B cell (primary cell): ENCODE measurements at regions not wholly inside any gene's neighbourhood (a gene's known extent, or its start where the extent isn't known, plus 50 kb on each side); places are given as distances from the start of the nearest gene placed in this dataset.

Source experiments
- ATAC-seq: fragments of 200-7000 bp; cut with Tn5 transposase; one replicate; pipeline ENCODE4 v1.10.0; 2021; ENCODE audit warnings: low read depth, mild to moderate bottlenecking, moderate number of reproducible peaks, moderate library complexity
- CTCF ChIA-PET: fragments of 350-600 bp; sonication (Branson Sonifier 250); formaldehyde crosslinking; loops from one replicate; lab custom pipeline; 2021; ENCODE audit warnings: antibody characterized with exemption, inconsistent platforms; lab: Charles Lee
- POLR2A ChIA-PET: fragments of 350-600 bp; sonication (Branson Sonifier 250); formaldehyde crosslinking; loops from one replicate; lab custom pipeline; 2021; ENCODE audit warnings: antibody characterized with exemption; lab: Charles Lee
- DNase-seq: peaks from one replicate; pipeline ENCODE4 v3.0.0; 2013
- H2AFZ ChIP-seq: 2 replicates; pipeline ENCODE4 v1.6.1; 2012; ENCODE audit warnings: mild to moderate bottlenecking, low read depth, low read length; ENCODE audit not compliant: insufficient read depth, poor library complexity, severe bottlenecking
- H3K27ac ChIP-seq, 2 donors: 1 replicate in 1 of 2; 2 replicates in 1 of 2; pipeline ENCODE4 v1.5.1; 2012 to 2013; ENCODE audit warnings: low read length in 2 of 2, mild to moderate bottlenecking in 2 of 2, moderate library complexity in 1 of 2
- H3K27me3 ChIP-seq, 4 experiments: fragments of 200-600 bp in 1 of 4; sonication (generic) in 1 of 4; replicated peaks in 1 of 4; 1 replicate in 2 of 4; 2 replicates in 2 of 4; pipeline versions ENCODE4 v1.6.1 to v1.7.0; 2013 to 2016; ENCODE audit warnings: low read length in 3 of 4, mild to moderate bottlenecking in 2 of 4, mixed read lengths in 1 of 4, moderate library complexity in 1 of 4; ENCODE audit not compliant: insufficient read depth in 4 of 4, control insufficient read depth in 3 of 4; ENCODE audit errors: control extremely low read depth in 1 of 4
- H3K36me3 ChIP-seq, 2 experiments: replicated peaks in 1 of 2; 1 replicate in 1 of 2; 2 replicates in 1 of 2; pipeline versions ENCODE4 v1.6.1 to v1.7.1; 2013; ENCODE audit warnings: low read length in 1 of 2; ENCODE audit not compliant: insufficient read depth in 2 of 2, control insufficient read depth in 1 of 2; ENCODE audit errors: control extremely low read depth in 1 of 2, extremely low read depth in 1 of 2
- H3K4me1 ChIP-seq, 2 donors: fragments of 200-600 bp in 1 of 2; sonication (generic) in 1 of 2; 1 replicate in 1 of 2; 2 replicates in 1 of 2; pipeline versions ENCODE4 v1.5.1 to v1.6.1; 2013 to 2017; ENCODE audit warnings: low read length in 2 of 2; ENCODE audit not compliant: control insufficient read depth in 2 of 2, insufficient read depth in 2 of 2
- H3K4me2 ChIP-seq: replicated peaks from 2 replicates; pipeline ENCODE3; 2012; ENCODE audit warnings: mild to moderate bottlenecking, low read depth, low read length; ENCODE audit not compliant: poor library complexity, severe bottlenecking
- H3K4me3 ChIP-seq, 5 experiments: fragments of 200-600 bp in 1 of 5; sonication (generic) in 1 of 5; 1 replicate in 3 of 5; 2 replicates in 2 of 5; pipeline versions ENCODE4 v1.5.1 to v1.7.0; 2011 to 2016; ENCODE audit warnings: low read length in 4 of 5, mild to moderate bottlenecking in 4 of 5, low read depth in 2 of 5, control low read depth in 1 of 5, moderate library complexity in 1 of 5; ENCODE audit not compliant: insufficient read depth in 1 of 5; ENCODE audit errors: control extremely low read depth in 1 of 5, extremely low read depth in 1 of 5
- H3K79me2 ChIP-seq: fragments of 200-600 bp; sonication (generic); one replicate; pipeline ENCODE4 v1.6.0; 2016; ENCODE audit warnings: low read length; ENCODE audit not compliant: control insufficient read depth, insufficient read depth
- H3K9ac ChIP-seq: fragments of 200-600 bp; sonication (generic); 2 replicates; pipeline ENCODE4 v1.6.1; 2017; ENCODE audit warnings: mild to moderate bottlenecking, low read length, moderate library complexity
- H3K9me3 ChIP-seq, 3 donors: one replicate each; pipeline versions ENCODE4 v1.6.1 to v1.7.1; 2013; ENCODE audit warnings: low read length in 2 of 3; ENCODE audit not compliant: control insufficient read depth in 2 of 3, insufficient read depth in 1 of 3; ENCODE audit errors: control extremely low read depth in 1 of 3
- H4K20me1 ChIP-seq: 2 replicates; pipeline ENCODE4 v1.6.0; 2012; ENCODE audit warnings: mild to moderate bottlenecking, low read length; ENCODE audit not compliant: insufficient read depth, control insufficient read depth, poor library complexity, severe bottlenecking
- H3K27ac Mint-ChIP-seq: one replicate; pipeline ENCODE4 v1.8.0; 2021; ENCODE audit warnings: mixed read lengths
- H3K27me3 Mint-ChIP-seq: one replicate; pipeline ENCODE4 v1.8.0; 2021; ENCODE audit warnings: mixed read lengths
- H3K4me1 Mint-ChIP-seq: one replicate; pipeline ENCODE4 v1.8.0; 2021; ENCODE audit warnings: mixed read lengths
- H3K4me3 Mint-ChIP-seq: one replicate; pipeline ENCODE4 v1.8.0; 2021; ENCODE audit warnings: mixed read lengths
- H3K9me3 Mint-ChIP-seq: one replicate; pipeline ENCODE4 v1.8.0; 2022; ENCODE audit warnings: mixed read lengths; ENCODE audit not compliant: insufficient read depth
- EZH2 ChIP-seq: IDR thresholded peaks from 2 replicates; pipeline ENCODE4 v1.6.1; 2012; ENCODE audit warnings: borderline replicate concordance, low read depth, mild to moderate bottlenecking, moderate library complexity, low read length; ENCODE audit not compliant: insufficient read depth, poor library complexity, severe bottlenecking
- WGBS: methylation state at CpG from one replicate; pipeline ENCODE4 v1.1.5; 2013; ENCODE audit warnings: missing lambda C conversion rate; ENCODE audit not compliant: insufficient coverage; 5-methylcytosine and 5-hydroxymethylcytosine counted together
- intact Hi-C: fragments of 100-400 bp; cut with micrococcal nuclease; formaldehyde crosslinking; loops from one replicate; pipeline ENCODE4 v1.10.0; 2022
- TF ChIP-seq, protein P1 (sequence below): fragments of 200-600 bp; IDR thresholded peaks from one replicate; pipeline ENCODE4 v1.8.0; 2022; ENCODE audit warnings: antibody characterized with exemption, mild to moderate bottlenecking

- CTCF ChIA-PET: no interaction called here
- H3K27me3 ChIP-seq: no peaks in the 10 kb centered on the region
- no peaks in the 10 kb centered on the region for H3K36me3 ChIP-seq
- Mint-ChIP-seq H3K4me1 (no peaks in the 10 kb centered on the region), H3K27ac (no peak overlapping the region), H3K9me3 (no peaks in the 10 kb centered on the region), H3K27me3 (no peaks in the 10 kb centered on the region), H3K4me3 (no peak overlapping the region)
- H3K9me3 ChIP-seq: no peaks in the 10 kb centered on the region
- WGBS: 92% methylated on average over 2 of the region's 3 CpGs
- intact Hi-C loops: no loop called here
- no peak overlapping the region for H2AFZ ChIP-seq
- POLR2A ChIA-PET: no interaction called here
- no peaks in the 10 kb centered on the region for H3K4me1 ChIP-seq
- H4K20me1 ChIP-seq: no peaks in the 10 kb centered on the region
- H3K27ac ChIP-seq: no peak overlapping the region
- no peak for DNase-seq
- ATAC-seq: no peak
- H3K4me2 ChIP-seq: no peak overlapping the region
- no peak overlapping the region for H3K9ac ChIP-seq
- H3K4me3 ChIP-seq: no peak overlapping the region
- TF ChIP-seq, protein P1, sequence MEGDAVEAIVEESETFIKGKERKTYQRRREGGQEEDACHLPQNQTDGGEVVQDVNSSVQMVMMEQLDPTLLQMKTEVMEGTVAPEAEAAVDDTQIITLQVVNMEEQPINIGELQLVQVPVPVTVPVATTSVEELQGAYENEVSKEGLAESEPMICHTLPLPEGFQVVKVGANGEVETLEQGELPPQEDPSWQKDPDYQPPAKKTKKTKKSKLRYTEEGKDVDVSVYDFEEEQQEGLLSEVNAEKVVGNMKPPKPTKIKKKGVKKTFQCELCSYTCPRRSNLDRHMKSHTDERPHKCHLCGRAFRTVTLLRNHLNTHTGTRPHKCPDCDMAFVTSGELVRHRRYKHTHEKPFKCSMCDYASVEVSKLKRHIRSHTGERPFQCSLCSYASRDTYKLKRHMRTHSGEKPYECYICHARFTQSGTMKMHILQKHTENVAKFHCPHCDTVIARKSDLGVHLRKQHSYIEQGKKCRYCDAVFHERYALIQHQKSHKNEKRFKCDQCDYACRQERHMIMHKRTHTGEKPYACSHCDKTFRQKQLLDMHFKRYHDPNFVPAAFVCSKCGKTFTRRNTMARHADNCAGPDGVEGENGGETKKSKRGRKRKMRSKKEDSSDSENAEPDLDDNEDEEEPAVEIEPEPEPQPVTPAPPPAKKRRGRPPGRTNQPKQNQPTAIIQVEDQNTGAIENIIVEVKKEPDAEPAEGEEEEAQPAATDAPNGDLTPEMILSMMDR: no peak
- no peak for TF ChIP-seq EZH2
- no peaks in the 10 kb centered on the region for H3K79me2 ChIP-seq
Measured at GRCh38 chr6:103516336-103516735, 1343.4 kb downstream of the HACE1 start.

- Mint-ChIP-seq H3K27me3 (no peaks in the 10 kb centered on the region), H3K4me1 (no peaks in the 10 kb centered on the region), H3K9me3 (peaks cover 2% of the 10 kb centered on the region), H3K4me3 (no peak overlapping the region), H3K27ac (no peak overlapping the region)
- H3K27me3 ChIP-seq: no peaks in the 10 kb centered on the region
- no peak overlapping the region for H3K4me2 ChIP-seq
- H3K4me3 ChIP-seq: no peak overlapping the region
- no peak overlapping the region for H2AFZ ChIP-seq
- ATAC-seq (no peak), DNase-seq (no peak)
- ChIA-PET POLR2A (no interaction called here), CTCF (no interaction called here)
- H3K9ac ChIP-seq: no peak overlapping the region
- TF ChIP-seq, protein P1: no peak
- no peak for TF ChIP-seq EZH2
- intact Hi-C loops: no loop called here
- no peaks in the 10 kb centered on the region for H3K36me3 ChIP-seq
- no peaks in the 10 kb centered on the region for H4K20me1 ChIP-seq
- no peaks in the 10 kb centered on the region for H3K79me2 ChIP-seq
- H3K27ac ChIP-seq: no peak overlapping the region
- no peaks in the 10 kb centered on the region for H3K4me1 ChIP-seq
- H3K9me3 ChIP-seq: no peaks in the 10 kb centered on the region
Measured at GRCh38 chr6:103507052-103507451, 1352.7 kb downstream of the HACE1 start.
